Lower lobe of right lung (tissue), 2 donors: ENCODE measurements at regions not wholly inside any gene's neighbourhood (a gene's known extent, or its start where the extent isn't known, plus 50 kb on each side); places are given as distances from the start of the nearest gene placed in this dataset.

Source experiments
- ATAC-seq, 2 donors: fragments of 200-7000 bp; cut with Tn5 transposase; one replicate each; pipeline ENCODE4 v1.9.1; 2020 to 2022; ENCODE audit warnings: mild to moderate bottlenecking in 2 of 2, moderate library complexity in 2 of 2
- DNase-seq: peaks from one replicate; pipeline ENCODE4 v3.0.0-alpha.2; 2020
- H3K27ac ChIP-seq: fragments of 200-600 bp; one replicate; pipeline ENCODE4 v1.8.0; 2022
- H3K27me3 ChIP-seq: fragments of 200-600 bp; one replicate; pipeline ENCODE4 v1.8.0; 2022; ENCODE audit warnings: low read depth
- H3K36me3 ChIP-seq: fragments of 200-600 bp; one replicate; pipeline ENCODE4 v1.8.0; 2022; ENCODE audit warnings: mild to moderate bottlenecking
- H3K4me1 ChIP-seq: fragments of 200-600 bp; one replicate; pipeline ENCODE4 v1.8.0; 2022
- H3K4me3 ChIP-seq: fragments of 200-600 bp; one replicate; pipeline ENCODE4 v1.8.0; 2022; ENCODE audit warnings: mild to moderate bottlenecking
- H3K9me3 ChIP-seq: fragments of 200-600 bp; one replicate; pipeline ENCODE4 v1.8.0; 2022
- intact Hi-C: fragments of 100-400 bp; cut with DNase I; formaldehyde crosslinking; loops from one replicate; pipeline ENCODE4 v1.11.0; 2022
- TF ChIP-seq, protein P1 (sequence below): fragments of 200-600 bp; IDR thresholded peaks from one replicate; pipeline ENCODE4 v1.8.0; 2022; ENCODE audit warnings: antibody characterized with exemption, mild to moderate bottlenecking
- donor health status: DM: no; HTN: yes; CAD: no; lungs with severe emphysema.

DNA sequence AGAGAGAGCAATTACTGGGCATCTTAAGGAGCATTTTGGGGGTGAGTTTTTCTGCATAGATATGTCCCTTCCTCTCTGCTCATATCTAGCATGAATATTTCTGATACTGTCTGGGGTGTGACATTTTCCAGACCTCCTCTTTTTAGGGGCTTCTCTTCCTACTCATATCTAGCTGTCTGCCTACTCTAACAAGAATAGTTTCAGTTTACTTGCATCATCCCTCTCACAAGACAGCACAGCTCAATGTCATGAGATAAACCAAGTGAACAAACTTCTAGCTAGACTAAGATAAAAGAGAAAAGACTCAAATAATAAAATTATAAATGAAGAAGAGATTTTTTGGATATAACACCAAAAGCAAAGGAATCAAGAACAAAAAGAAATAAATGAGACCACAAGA lies 419.5 kb upstream of the SORCS1 start:
- ATAC-seq (no peak), DNase-seq (no peak)
- Histone ChIP-seq H3K36me3 (no peaks in the 10 kb centered on the region), H3K9me3 (peaks cover 10% of the 10 kb centered on the region), H3K27me3 (no peaks in the 10 kb centered on the region), H3K4me3 (no peak overlapping the region), H3K27ac (no peak overlapping the region), H3K4me1 (no peaks in the 10 kb centered on the region)
- intact Hi-C loops = no loop called here
- TF ChIP-seq, protein P1, sequence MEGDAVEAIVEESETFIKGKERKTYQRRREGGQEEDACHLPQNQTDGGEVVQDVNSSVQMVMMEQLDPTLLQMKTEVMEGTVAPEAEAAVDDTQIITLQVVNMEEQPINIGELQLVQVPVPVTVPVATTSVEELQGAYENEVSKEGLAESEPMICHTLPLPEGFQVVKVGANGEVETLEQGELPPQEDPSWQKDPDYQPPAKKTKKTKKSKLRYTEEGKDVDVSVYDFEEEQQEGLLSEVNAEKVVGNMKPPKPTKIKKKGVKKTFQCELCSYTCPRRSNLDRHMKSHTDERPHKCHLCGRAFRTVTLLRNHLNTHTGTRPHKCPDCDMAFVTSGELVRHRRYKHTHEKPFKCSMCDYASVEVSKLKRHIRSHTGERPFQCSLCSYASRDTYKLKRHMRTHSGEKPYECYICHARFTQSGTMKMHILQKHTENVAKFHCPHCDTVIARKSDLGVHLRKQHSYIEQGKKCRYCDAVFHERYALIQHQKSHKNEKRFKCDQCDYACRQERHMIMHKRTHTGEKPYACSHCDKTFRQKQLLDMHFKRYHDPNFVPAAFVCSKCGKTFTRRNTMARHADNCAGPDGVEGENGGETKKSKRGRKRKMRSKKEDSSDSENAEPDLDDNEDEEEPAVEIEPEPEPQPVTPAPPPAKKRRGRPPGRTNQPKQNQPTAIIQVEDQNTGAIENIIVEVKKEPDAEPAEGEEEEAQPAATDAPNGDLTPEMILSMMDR = no peak

DNA sequence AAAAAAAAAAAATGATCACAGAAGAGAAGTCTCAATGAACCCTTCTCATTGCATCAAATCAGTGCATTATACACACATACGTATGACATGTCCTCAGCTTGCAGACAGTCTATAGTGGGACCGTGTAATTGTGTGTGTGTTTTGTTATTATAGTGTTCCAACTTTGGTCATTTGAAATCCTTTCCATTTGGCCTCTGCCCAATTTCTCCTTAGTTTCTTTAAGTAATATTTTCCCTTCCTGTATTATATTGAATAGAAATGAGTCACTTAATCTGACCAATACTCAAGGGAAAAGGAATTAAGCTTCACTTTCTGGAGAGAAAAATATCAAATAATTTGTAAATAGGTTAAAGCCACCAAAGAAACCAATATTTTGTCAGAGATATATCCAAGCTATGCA lies 415.5 kb upstream of the SORCS1 start:
- no peak for DNase-seq
- H3K4me3 ChIP-seq = no peak overlapping the region
- H3K36me3 ChIP-seq = no peaks in the 10 kb centered on the region
- no peaks in the 10 kb centered on the region for H3K9me3 ChIP-seq
- no peaks in the 10 kb centered on the region for H3K27me3 ChIP-seq
- H3K27ac ChIP-seq = no peak overlapping the region
- H3K4me1 ChIP-seq = no peaks in the 10 kb centered on the region
- ATAC-seq = no peak
- intact Hi-C loops = no loop called here
- TF ChIP-seq, protein P1 = no peak

DNA sequence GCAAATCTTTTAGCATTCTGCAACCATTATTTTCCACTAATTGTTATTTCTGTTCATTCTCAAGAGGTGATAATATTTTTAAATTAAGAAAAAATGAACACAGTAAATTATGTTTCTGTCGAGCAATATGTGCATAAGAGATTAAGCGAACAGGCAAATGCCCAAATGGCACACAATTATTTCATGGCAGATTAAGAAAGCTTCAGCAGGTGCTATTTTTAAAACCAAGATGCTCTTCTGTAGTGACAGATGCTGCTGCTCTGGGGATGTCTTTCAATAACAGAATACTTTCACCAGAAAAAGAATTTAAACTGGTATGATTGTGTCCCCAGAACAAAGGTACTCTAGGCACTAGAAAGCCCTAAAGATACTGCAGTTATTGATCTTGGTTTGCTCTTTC lies 412.7 kb upstream of the SORCS1 start:
- intact Hi-C loops = no loop called here
- DNase-seq (no peak), ATAC-seq (no peak)
- Histone ChIP-seq H3K9me3 (no peaks in the 10 kb centered on the region), H3K27me3 (no peaks in the 10 kb centered on the region), H3K36me3 (no peaks in the 10 kb centered on the region), H3K27ac (no peak overlapping the region), H3K4me3 (no peak overlapping the region), H3K4me1 (no peaks in the 10 kb centered on the region)
- TF ChIP-seq, protein P1 = no peak

DNA sequence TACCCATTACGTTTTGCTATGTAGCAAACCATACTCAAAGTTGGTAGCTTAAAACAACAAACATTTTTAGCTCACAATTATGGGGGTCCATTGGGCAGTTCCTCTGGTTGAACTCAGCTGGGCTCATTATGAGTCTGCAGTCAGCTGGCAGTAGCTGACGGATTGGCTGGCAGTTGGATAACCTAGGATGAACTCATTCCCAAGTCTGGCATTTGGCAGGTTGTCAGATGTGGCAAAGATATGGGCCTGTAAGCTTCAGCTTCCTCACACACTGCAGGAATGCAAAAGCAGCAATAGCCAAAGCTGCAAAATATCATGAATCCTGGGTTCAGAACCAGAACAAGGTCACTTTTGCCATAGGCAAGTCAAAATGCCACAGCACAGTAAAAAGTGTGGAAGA lies 412.2 kb upstream of the SORCS1 start:
- Histone ChIP-seq H3K27me3 (no peaks in the 10 kb centered on the region), H3K4me1 (no peaks in the 10 kb centered on the region), H3K36me3 (no peaks in the 10 kb centered on the region), H3K9me3 (no peaks in the 10 kb centered on the region), H3K27ac (no peak overlapping the region), H3K4me3 (no peak overlapping the region)
- intact Hi-C loops = no loop called here
- ATAC-seq (no peak), DNase-seq (no peak)
- TF ChIP-seq, protein P1 = no peak

DNA sequence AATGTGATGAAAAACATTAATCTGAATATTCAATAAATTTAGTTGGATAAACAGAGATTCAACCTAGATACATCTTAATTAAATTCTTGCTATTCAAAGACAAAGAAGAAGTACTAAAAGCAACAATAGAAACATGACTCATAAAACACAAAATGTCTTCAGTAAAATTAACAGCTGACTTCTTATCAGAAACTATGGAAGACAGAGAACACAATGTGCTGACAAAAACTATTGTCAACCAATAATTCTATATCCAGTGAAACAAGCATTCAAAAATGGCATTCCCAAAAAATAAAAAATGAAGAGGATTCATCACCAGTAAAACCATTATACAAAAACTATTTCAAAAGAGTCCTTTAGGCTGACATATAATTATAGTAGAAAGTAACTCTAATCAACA lies 400.5 kb upstream of the SORCS1 start:
- DNase-seq = no peak
- TF ChIP-seq, protein P1 = no peak
- intact Hi-C loops = no loop called here
- H3K36me3 ChIP-seq = no peaks in the 10 kb centered on the region
- no peak overlapping the region for H3K4me3 ChIP-seq
- H3K4me1 ChIP-seq = no peaks in the 10 kb centered on the region
- no peak overlapping the region for H3K27ac ChIP-seq
- ATAC-seq = no peak
- H3K27me3 ChIP-seq = no peaks in the 10 kb centered on the region
- H3K9me3 ChIP-seq = no peaks in the 10 kb centered on the region

DNA sequence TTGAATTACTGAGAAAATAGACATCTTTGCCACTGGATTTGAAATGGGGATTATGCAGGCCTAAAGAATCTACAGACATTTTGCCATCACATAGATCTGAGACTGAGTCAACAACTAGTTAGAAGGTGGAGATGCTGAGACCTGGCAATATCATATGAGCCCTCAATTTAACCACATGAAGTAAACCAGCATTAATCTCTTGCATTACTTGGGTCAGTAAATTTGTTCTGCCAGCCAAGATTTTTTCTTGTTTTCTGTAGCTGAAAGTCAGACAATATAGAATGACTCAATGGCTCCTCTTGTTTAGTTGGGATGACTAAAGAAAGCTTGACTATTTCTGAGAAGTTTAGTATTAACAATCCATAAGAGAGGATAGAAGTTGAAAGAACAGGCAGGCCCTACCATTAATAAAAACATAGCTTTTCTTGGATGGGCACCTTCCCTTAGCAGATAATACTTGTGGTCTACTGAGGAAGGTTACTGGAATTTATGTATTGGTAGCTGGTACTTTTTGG lies 396.7 kb upstream of the SORCS1 start:
- H3K4me3 ChIP-seq = no peak overlapping the region
- no peaks in the 10 kb centered on the region for H3K9me3 ChIP-seq
- no peaks in the 10 kb centered on the region for H3K4me1 ChIP-seq
- H3K36me3 ChIP-seq = no peaks in the 10 kb centered on the region
- DNase-seq (no peak), ATAC-seq (no peak)
- no peaks in the 10 kb centered on the region for H3K27me3 ChIP-seq
- intact Hi-C loops = no loop called here
- H3K27ac ChIP-seq = no peak overlapping the region
- TF ChIP-seq, protein P1 = no peak
